Umbilical cord (tissue), 1 donor: ENCODE measurements at regions not wholly inside any gene's neighbourhood (a gene's known extent, or its start where the extent isn't known, plus 50 kb on each side); places are given as distances from the start of the nearest gene placed in this dataset.

Source experiments
- DNase-seq: peaks from one replicate; pipeline ENCODE4 v3.0.0-alpha.2; 2015; ENCODE audit warnings: low spot score

- DNase-seq, result no peak
These were observed 302.6 kb upstream of the BOD1L1 start for GRCh38 chr4:13930155-13930554.

- DNase-seq, result peak; percentile 71
These were observed 305.7 kb upstream of the BOD1L1 start for GRCh38 chr4:13933191-13933590.

- no peak for DNase-seq
These were observed 310.8 kb upstream of the BOD1L1 start for GRCh38 chr4:13938299-13938698.

- DNase-seq, result no peak
These were observed 313.4 kb upstream of the BOD1L1 start for GRCh38 chr4:13940921-13941320.

GRCh38 chr4:13942977-13943376 is 315.5 kb upstream of the BOD1L1 start:
- DNase-seq, result no peak

- no peak for DNase-seq
These were observed 316.6 kb upstream of the BOD1L1 start for GRCh38 chr4:13944095-13944511.

- DNase-seq, result no peak
These were observed 320.4 kb upstream of the BOD1L1 start for GRCh38 chr4:13947921-13948320.

GRCh38 chr4:13950491-13950890 is 323.0 kb upstream of the BOD1L1 start:
- no peak for DNase-seq

- no peak for DNase-seq
These were observed 325.6 kb upstream of the BOD1L1 start for GRCh38 chr4:13953083-13953482.

- DNase-seq, result no peak
These were observed 328.0 kb upstream of the BOD1L1 start for GRCh38 chr4:13955551-13955950.

GRCh38 chr4:13956947-13957346 is 329.4 kb upstream of the BOD1L1 start:
- no peak for DNase-seq

GRCh38 chr4:13957871-13958270 is 330.3 kb upstream of the BOD1L1 start:
- DNase-seq, result no peak

GRCh38 chr4:13963601-13964000 is 336.1 kb upstream of the BOD1L1 start:
- peak; percentile 8 for DNase-seq

GRCh38 chr4:13966231-13967195 is 339.0 kb upstream of the BOD1L1 start:
- peak; percentile 19 for DNase-seq

GRCh38 chr4:13968723-13969122 is 341.2 kb upstream of the BOD1L1 start:
- DNase-seq, result no peak

GRCh38 chr4:13970349-13970748 is 342.8 kb upstream of the BOD1L1 start:
- DNase-seq, result no peak

GRCh38 chr4:13977746-13978145 is 350.2 kb upstream of the BOD1L1 start:
- DNase-seq, result no peak

- DNase-seq, result no peak
These were observed 353.1 kb upstream of the BOD1L1 start for GRCh38 chr4:13980317-13981310.

- no peak for DNase-seq
These were observed 354.0 kb upstream of the BOD1L1 start for GRCh38 chr4:13981499-13981898.

- DNase-seq, result no peak
These were observed 354.5 kb upstream of the BOD1L1 start for GRCh38 chr4:13982010-13982409.

- no peak for DNase-seq
These were observed 355.8 kb upstream of the BOD1L1 start for GRCh38 chr4:13983189-13983790.
